ELF-1 (cell line): ENCODE measurements at regions not wholly inside any gene's neighbourhood (a gene's known extent, or its start where the extent isn't known, plus 50 kb on each side); places are given as distances from the start of the nearest gene placed in this dataset.
"Not testable (repeated sequence)": the region's sequence is repeated elsewhere in the genome, so short reads cannot be mapped to it uniquely, and the experiment has no call there.

Source experiments
- DNase-seq: peaks from one replicate; pipeline ENCODE4 v3.0.0-alpha.2; 2016; ENCODE audit warnings: low read depth, low spot score

DNA sequence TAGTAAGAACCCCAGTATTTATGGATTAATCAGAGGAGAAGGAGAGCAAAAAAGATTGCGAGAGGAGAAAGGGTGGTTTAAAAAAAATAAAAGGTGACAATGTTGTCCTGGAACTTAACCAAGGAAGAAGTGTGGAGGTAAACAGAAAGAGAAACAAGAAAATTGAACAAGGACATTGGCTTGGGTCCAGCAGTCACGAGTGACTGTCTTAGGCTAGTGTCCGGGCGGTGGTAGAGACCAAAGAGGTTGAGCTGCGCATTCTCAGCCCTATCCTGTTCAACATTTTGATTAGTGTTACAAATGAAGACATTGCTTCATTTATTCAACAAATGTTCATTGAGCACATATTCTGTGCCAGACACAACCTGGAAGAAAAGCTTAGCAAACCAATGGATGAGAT, 329.9 kb downstream of the FGFR2 start:
- DNase-seq, result no peak

DNA sequence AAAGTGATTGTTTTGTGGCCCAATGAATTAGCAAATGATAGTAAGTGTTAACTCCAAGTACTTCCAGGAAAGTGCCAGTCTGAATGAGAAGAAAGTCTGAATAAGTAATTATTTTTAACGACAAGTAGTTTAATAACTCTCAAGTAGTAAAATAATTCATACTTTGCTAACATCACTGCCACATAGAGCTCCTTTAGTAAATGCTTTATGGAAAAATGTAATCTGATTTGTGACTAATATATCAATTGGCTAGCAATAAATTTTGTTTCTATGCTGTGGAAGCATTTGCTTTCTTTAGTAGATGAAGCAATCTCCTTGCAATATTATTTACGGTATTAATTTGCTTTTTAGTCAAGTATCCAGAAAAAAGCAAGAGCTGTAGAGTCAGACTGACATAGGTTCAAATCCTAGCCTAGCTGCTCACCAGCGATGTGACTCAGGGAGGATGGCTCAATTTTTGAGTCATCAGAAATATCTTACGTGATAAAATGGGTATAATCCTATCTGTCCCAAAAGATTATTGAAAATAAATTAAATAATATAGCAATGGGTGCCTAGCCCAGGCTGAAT, 329.3 kb downstream of the FGFR2 start:
- no peak for DNase-seq

DNA sequence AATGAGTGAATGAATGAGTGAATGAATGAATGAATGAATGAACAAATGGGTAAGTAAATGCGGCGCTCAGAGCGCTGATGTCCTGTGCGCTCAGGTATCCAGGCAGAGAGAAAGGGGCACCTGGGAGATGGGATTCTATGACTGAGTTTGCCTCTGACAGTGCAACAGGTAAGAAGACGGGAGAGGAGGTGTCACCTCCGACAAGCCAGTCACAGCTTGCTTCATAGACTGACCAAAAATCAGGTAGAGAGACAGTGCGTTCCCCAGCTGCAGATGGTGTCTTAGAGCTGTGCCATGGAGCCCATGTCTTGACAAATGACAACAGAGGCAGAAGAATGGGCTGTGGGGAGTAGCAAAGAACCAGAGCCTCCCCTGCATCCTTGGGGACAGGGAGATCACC, 327.3 kb downstream of the FGFR2 start:
- no peak for DNase-seq

DNA sequence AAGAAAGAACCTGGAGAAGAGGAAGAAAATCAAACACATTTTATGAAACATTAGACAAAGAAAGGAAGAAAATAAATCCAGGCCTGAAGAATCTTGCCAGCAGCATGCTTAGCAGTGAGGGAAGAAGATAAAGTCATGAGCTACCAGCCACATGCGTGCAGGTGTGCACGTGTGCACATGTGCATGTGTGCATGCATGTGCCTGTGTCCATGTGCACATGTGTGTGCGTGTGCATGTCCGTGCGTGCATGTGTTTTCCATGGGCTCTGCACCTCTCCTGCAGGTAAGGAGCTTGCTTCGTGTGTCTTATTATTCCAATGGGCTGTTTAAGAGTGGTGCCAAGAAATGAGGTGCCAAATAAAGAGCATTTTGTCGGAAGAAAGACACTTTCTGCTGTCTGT, 322.2 kb downstream of the FGFR2 start:
- no peak for DNase-seq

DNA sequence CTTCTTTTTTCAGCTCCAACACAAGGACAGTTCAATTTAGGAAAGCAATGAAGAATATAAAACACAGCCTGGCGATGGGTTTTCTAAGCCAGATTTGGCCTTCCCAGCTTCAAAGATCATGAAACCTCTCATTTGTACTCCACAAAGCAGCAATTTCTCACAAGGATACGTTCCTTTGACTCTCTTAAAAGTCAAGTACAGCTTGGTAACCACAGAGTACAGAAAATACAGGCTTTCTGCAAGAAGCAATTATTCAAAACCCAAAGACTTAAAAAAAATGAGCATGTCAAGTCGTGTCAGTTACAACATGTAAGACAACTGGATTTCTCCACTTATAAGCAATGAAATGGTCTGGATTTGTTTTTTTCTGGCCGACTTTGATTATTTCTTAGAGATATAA, 321.4 kb downstream of the FGFR2 start:
- DNase-seq, result no peak

DNA sequence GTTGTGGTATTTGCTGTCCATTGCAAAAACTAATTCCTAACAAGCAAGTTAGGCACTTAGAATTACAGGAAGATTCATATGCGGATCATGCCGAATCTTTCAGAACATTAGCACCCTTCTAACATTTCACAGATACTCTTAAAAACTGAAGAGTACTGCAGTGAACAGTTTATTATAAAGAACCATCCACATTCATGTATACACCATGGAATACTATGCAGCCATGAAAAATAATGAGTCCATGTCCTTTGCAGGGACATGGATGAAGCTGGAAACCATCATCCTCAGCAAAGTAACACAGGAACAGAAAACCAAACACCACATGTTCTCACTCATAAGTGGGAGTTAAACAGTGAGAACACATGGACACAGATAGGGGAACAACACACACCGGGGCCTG, 319.9 kb downstream of the FGFR2 start:
- DNase-seq, result not testable (repeated sequence)

DNA sequence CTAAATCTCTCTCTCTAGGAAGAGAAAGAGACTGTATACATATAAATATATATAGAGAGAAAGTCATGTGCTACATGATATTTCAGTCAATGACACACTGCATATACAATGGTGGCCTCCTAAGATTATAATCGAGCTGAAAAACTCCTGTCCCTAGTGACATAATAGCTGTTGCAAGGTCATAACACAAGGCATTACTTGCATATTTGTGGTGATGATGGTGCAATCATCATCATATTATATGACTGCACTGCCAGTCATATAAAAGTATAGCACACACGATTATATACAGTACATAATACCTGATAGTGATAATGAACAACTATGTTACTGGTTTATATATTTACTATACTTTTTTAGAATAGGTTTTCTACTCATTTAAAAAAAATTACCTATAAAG, 316.7 kb downstream of the FGFR2 start:
- no peak for DNase-seq

DNA sequence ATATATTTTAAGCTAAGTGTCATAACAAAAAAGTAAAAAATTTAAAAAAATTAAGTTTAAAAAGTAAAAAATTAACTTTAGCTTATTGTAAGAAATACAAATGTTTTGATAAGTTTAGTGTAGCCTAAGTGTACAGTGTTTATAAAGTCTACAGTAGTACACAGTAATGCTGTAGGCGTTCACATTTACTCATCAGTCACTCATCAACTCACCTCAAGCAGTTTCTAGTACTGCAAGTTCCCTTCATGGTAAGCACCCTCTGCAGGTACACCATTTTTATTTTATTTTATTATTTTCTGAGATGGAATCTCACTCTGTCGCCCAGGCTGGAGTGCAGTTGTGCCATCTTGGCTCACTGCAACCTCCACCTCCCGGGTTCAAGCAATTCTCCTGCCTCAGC, 316.0 kb downstream of the FGFR2 start:
- DNase-seq, result no peak

DNA sequence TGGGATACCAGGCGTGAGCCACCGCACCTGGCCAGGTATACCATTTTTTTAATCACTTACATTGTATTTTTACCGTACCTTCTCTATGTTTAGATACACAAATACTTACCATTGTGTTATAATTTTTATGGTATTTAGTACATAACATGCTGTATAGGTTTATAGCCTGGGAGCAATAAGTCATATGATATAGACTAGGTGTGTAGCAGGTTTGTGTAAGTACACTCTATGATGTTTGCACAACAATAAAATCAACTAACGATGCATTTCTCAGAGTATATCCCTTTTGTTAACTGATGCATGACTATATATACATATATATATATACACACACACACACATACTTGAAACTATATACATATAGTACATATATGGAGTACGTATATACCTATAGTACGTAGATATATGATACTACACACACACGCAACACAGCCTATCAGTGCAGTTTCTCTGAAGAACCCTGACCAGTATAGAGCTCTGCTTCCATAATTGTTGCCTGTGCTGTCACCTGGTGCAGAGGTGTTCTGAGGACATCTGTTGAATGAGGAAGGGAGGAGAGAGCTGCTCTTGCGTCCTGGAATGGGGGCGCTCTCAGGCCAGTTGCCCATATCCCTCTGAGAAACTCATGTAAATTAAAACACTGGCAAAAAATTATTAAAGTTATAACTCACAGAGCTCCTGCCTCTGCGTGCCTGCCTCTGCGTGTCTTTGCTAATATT, 315.3 kb downstream of the FGFR2 start:
- no peak for DNase-seq

DNA sequence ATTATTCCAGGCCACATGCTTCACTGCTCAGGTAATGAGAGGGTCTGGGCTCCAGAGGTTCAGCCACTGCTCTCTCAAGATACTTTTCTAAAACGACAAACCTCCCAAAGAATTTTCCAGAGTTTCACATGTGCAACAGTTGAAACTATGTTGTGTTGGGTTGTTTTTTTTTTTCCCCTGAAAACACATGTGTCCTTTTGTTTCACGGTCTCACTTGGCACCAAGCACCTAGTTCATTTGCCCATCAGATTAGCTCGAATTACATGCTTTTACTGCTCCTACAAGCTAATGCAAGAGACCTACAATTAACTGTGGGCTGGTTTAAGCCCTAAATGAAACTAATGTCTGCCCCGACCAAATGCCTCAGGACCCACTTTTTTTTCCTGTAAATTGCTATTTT, 313.3 kb downstream of the FGFR2 start:
- DNase-seq, result no peak

DNA sequence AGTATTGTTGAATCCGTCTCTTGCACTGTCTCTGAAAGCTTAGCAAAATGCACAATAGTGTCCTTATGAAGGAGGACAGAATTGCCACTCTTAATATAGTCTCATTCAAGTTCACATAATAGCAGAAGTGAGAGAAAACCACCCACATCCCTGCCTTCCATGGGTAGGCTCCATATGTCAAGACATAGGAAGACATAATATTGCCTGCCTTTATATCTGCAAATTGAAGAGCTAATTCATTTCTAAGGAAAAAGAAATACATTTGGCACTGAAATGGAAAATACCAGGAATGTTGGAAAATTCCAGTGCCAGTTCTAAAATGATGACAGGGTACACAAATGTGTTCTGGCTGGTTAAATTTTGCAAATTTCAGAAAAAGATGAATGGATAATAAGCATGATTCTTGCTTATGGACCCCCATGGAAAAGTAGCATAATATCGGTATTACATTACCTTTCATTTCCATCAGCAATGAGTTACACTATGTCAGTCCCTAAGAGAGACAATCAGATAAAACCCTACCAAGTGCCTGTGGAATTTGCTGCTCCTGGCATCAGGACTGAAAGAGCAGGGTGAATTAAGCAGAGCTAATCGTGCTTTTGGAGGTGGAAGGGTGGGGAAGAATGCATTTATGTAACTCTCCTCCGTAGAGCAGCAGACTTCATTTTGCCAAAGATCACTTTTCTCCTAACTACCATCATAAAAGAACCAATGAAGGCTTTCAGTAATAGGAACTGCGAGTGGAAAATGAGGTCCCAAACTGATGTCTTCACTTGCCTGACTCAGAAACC, 312.6 kb downstream of the FGFR2 start:
- DNase-seq, result no peak

DNA sequence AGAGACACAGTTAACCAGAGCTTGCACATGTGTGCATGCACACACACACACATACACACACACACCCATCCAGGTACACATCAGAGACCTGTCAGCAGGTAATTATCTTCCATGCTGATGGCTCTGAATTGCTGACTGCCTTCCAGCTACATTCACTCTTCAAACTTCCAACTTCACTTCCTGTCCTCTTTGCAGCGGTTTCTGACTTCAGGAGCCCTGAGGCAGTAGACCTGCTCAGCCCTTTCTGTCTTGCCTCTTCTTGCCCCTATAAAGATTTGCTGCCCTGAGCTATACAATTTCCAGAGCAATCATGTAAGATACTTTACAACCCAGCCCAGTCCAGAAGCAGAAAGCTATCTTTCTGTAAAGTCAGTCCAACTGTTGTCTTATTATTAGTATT, 310.2 kb downstream of the FGFR2 start:
- peak; percentile 72 for DNase-seq

DNA sequence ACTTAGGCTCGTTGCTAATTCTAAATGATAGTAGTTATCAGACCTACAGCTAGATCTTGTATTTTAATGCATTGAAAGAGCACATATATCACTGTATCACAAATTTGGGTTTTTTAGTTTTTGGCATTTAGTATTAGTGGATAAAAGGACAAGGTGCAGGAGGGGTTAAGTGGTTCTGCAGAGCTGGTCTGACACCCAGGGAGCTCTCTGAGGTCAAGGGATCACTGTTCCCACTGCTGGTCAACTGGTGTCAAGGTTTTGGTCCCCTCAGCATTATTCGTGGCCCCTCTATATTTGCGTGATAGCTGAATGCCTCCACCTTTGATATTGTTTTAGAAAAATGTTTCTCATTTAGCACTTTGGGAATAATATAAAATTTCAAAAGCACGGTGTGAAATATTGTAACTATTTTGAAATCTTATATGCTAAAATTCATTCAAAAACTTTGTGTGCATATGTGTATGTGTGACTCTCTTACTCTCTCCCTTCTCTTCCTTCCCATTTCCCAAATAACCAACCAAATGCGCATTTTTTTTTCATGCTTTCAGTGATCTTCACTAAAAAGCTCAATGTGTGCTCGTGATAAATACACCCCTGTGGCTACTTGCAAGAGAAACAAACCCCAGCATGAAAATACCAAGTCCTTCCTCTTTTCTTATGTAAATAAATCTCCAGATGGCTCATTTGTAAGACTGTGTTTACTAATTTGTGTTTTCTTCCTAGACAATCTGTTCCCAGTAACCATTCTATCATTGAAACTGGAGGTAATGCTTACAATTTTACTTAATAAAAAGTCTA, 309.2 kb downstream of the FGFR2 start:
- DNase-seq, result no peak

DNA sequence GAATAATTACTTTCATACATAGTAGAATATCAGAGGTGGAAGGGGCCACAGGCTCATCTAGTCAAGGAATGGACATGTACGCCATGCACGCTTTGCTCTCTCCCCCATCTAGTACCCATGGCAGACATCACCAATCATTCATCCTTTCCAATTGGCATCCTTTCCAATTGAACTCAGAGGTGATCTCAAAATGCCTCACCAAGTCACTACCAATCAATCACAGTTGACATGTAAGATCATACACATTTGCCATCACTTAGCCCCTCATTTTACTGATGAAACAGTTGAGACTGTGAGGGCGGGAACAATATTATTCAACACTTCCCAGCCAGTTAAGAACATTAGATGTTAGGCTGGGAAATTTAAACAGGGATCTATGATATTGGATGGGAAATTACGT, 308.4 kb downstream of the FGFR2 start:
- no peak for DNase-seq

DNA sequence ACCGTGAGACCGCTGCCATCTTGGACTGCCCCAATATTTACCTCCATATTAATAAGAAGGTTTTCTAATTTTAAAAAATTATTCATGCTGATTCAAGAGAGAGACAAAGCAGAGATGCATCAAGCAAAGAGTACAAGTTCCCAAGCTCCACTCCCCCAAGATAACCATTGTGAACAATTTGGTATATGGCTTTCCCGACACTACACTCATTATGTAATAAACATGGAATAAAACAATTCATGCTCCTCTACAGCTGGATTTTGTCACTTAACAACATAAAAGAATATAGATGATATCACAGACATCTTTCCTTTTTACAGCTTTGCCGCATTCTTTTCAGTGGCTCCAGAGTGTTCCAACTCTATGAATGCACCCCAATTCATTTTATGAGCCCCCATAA, 307.6 kb downstream of the FGFR2 start:
- no peak for DNase-seq

DNA sequence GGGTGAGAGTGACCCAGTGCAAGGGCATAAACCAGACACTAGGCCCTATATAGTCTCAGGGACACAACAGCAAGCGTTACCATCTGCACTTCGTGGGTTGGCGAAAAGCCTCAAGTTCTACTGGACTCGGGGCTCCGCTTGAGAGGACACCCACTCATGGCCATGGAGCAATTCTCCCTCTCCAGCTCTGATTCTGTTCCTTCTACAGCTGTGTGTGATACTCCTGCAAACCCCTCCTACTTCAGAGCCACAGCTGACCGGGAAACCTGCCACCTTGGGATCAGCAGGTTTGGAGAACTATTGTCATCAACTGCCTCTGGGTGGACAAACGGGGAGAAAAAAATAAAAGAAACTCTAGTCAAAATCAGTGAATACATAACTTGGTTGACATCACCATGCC, 306.9 kb downstream of the FGFR2 start:
- no peak for DNase-seq

DNA sequence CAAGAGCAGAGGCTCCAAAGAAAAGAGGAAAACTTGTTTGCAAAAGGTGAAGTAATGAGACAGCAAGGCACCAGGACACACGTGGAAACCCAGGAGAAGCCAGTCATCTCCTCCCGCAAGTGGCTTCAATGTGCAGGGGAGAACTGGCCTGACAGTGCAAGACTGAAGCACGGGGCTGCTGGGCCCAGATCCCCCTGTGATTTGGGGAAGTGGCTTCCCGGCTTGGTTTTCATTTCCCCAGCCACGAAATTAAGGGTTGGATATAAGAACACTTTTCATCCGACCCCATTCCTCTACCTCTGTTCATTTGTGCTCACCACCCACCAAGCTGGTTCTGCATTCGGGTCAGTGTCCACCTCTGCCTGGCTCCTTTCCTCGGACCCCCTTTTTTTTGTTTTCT, 306.4 kb downstream of the FGFR2 start:
- DNase-seq, result no peak

DNA sequence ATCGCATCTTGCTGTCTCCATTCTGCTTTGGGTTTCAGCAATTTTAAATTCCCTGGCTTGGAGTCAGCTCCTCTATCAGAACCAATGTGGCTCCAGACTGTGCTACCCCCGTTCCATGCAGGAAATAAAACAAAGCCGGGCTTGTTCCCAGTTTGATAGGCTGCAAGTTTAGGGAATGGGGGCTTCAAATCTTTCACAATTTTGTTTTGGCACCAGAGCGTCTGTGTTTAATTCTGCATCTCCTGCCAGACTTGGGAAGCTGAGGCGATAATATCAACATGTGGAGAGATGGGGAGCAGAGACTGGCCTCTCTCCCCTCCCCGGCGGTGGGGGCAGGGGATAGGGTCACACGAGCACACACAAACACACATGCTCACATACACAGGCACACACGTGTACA, 305.9 kb downstream of the FGFR2 start:
- DNase-seq, result no peak

DNA sequence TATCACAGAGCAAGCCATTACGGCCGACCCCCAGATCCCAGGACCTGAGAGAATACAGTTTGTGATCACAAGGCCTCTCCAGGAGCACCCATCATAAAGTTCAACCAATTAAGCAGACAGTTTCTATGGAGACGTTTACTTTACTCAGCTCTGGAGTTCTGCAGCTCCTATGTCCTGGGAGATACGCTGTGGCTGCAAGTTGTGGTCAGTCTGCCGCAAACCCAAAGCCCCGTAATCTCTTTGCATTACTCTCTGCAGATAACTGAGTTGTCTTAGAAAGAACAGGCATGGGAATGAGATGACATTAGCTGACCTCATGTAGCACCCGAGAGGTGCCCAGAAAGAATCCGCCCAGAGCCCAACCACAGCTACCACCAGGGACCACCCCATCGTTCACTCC, 305.1 kb downstream of the FGFR2 start:
- DNase-seq, result peak; percentile 77

DNA sequence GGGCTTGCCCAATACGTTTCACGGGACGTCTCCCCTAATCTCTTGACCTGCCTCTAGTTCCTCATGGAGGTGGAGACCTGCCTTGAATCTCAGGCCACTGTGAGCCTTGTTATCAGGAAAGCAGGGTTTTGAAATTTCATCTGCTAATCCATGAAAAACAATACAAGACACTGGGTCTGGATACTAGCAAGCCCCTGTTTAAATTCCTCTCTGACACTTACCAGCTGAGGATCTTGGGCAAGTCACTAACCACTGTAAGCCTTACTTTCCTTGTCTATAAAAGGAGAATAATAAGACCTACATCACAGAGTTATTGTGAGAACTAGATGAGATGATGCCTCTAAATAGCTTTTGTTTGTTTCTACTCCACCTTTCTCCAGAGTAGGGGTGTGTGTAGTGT, 303.6 kb downstream of the FGFR2 start:
- DNase-seq, result peak; percentile 20

DNA sequence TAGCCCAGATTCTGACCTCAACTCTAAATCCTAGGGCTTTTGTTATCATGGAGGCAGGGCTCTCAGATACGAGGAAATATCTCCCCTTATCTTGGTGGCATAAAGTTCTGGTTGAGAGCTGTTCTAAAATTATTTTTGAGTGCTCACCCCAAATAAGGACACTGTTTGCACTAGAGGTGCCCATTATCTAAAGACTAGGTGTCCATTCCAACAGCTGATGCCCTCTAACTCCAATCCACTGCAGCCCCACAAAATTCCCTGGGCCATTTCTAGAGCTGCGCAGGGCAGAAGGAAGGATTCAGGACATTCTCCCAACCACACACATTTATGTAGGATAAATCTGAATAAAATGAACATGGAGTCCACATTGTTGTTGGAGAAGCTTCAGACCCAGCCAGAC, 301.9 kb downstream of the FGFR2 start:
- DNase-seq, result no peak

DNA sequence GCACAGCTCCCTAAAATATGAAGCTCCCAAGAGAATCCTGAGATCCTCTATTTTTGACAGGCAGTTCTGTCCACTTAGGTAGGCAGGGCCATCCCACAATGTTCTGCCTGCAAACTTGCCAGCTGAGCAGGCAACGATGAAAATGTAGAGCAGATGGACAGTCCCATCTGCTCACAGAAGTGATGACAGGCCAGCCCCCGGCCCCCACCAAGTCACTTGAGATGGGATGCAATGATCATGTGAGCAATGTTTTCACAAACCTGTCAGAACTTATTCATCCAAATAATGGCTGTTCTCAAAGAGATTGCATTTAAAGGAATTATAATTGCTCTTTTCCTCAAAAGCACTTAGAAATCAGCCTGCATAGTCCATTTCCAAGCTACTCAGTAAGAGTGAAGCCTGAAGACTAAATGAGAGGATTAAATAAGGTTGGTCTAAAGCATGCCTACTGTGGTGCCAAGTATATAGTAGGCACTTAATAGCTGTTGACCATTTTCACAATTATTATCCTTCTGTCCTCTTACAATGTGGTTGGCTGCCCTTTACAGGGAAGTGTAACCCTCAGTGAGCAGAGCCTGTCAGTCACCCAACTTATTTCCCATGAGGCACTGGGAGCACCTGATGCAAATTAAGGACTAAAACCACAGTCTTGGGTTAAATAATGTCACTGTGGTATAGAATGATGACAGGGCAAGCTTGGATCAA, 301.2 kb downstream of the FGFR2 start:
- no peak for DNase-seq
